ENCODE measurements at regions not wholly inside any gene's neighbourhood (a gene's known extent, or its start where the extent isn't known, plus 50 kb on each side); places are given as distances from the start of the nearest gene placed in this dataset.

DNA sequence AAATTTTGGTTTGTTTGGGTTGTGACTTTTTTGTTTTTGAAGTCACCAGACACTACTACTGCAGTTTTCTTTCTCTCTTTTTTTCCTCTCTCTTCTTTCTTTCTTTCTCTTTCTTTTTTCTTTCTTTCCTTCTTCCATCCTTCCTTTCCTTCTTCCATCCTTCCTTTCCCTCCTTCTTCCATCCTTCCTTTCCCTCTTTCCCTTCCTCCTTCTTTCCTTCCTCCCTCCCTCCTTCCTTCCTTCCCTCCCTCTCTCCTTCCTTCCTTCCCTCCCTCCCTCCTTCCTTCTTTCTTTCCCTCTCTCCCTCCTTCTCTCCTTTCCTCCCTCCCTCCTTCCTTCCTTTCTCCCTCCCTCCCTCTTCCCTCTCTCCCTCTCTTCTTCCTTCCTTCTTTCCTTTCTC is 230.3 kb upstream of the TYRP1 start:
- TF ChIP-seq, protein P1, sequence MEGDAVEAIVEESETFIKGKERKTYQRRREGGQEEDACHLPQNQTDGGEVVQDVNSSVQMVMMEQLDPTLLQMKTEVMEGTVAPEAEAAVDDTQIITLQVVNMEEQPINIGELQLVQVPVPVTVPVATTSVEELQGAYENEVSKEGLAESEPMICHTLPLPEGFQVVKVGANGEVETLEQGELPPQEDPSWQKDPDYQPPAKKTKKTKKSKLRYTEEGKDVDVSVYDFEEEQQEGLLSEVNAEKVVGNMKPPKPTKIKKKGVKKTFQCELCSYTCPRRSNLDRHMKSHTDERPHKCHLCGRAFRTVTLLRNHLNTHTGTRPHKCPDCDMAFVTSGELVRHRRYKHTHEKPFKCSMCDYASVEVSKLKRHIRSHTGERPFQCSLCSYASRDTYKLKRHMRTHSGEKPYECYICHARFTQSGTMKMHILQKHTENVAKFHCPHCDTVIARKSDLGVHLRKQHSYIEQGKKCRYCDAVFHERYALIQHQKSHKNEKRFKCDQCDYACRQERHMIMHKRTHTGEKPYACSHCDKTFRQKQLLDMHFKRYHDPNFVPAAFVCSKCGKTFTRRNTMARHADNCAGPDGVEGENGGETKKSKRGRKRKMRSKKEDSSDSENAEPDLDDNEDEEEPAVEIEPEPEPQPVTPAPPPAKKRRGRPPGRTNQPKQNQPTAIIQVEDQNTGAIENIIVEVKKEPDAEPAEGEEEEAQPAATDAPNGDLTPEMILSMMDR (conservative IDR thresholded peaks at IDR 0.05; ENCODE audit: low read depth, low read length): no peak
- TF ChIP-seq EZH2 (IDR thresholded peaks at IDR 0.05; ENCODE audit: borderline replicate concordance, low read depth, low read length, poor library complexity, severe bottlenecking): no peak
